PC-3 (cell line): ENCODE measurements at regions not wholly inside any gene's neighbourhood (a gene's known extent, or its start where the extent isn't known, plus 50 kb on each side); places are given as distances from the start of the nearest gene placed in this dataset.

Experiments used
- ATAC-seq: fragments of 200-7000 bp; cut with Tn5 transposase; 2 replicates; pipeline ENCODE4 v1.9.1; 2020; ENCODE audit warnings: mild to moderate bottlenecking, moderate library complexity
- BruUV-seq: library from RNA; stranded (reverse); fragments of 400-500 nt; replicated peaks from 2 replicates; lab custom pipeline; 2021; lab: Mats Ljungman, UMichigan
- CTCF ChIA-PET: fragments of 300-600 bp; sonication (Branson Sonifier 250); formaldehyde crosslinking; loops from one replicate; lab custom pipeline; 2022; ENCODE audit warnings: antibody characterized with exemption; lab: Charles Lee
- POLR2A ChIA-PET: fragments of 300-600 bp; sonication (Branson Sonifier 250); formaldehyde crosslinking; loops from one replicate; lab custom pipeline; 2022; ENCODE audit warnings: antibody characterized with exemption; ENCODE audit not compliant: unreplicated experiment; lab: Charles Lee
- DNase-seq: peaks from one replicate; pipeline ENCODE4 v3.0.0-alpha.2; 2015
- H2AFZ ChIP-seq: fragments of 300-600 bp; sonication (generic); 2 replicates; pipeline ENCODE4 v1.6.0; 2016; ENCODE audit warnings: antibody characterized with exemption, low read length
- H3F3A ChIP-seq: fragments of 300-600 bp; sonication (generic); one replicate; pipeline ENCODE4 v1.6.0; 2017; ENCODE audit warnings: antibody characterized with exemption, low read length, control low read depth, mild to moderate bottlenecking; ENCODE audit not compliant: unreplicated experiment
- H3K27ac ChIP-seq: fragments of 300-600 bp; sonication (generic); 2 replicates; pipeline ENCODE4 v1.5.1; 2016; ENCODE audit warnings: mild to moderate bottlenecking, low read length
- H3K27me3 ChIP-seq: fragments of 300-600 bp; sonication (generic); 2 replicates; pipeline ENCODE4 v1.6.1; 2016; ENCODE audit warnings: low read length, mixed read lengths
- H3K36me3 ChIP-seq: fragments of 300-600 bp; sonication (generic); 2 replicates; pipeline ENCODE4 v1.6.1; 2016; ENCODE audit warnings: low read depth, mixed run types, low read length, mixed read lengths
- H3K4me1 ChIP-seq: fragments of 300-600 bp; sonication (generic); 2 replicates; pipeline ENCODE4 v1.5.1; 2016; ENCODE audit warnings: low read length; ENCODE audit not compliant: insufficient read depth
- H3K4me2 ChIP-seq: fragments of 300-600 bp; sonication (generic); 2 replicates; pipeline ENCODE4 v1.6.0; 2016; ENCODE audit warnings: low read length
- H3K4me3 ChIP-seq: fragments of 300-600 bp; sonication (generic); 2 replicates; pipeline ENCODE4 v1.5.1; 2016; ENCODE audit warnings: mild to moderate bottlenecking, low read length, mixed read lengths
- H3K79me2 ChIP-seq: fragments of 300-600 bp; sonication (generic); 2 replicates; pipeline ENCODE4 v1.6.1; 2017; ENCODE audit warnings: low read length, mixed read lengths
- H3K9ac ChIP-seq: fragments of 300-600 bp; sonication (generic); 2 replicates; pipeline ENCODE4 v1.6.0; 2016; ENCODE audit warnings: mild to moderate bottlenecking, low read length
- H3K9me2 ChIP-seq: fragments of 300-600 bp; sonication (generic); replicated peaks from 2 replicates; pipeline ENCODE4 v1.6.1; 2016; ENCODE audit warnings: mixed run types, low read length, mixed read lengths
- H3K9me3 ChIP-seq: fragments of 300-600 bp; sonication (generic); 2 replicates; pipeline ENCODE4 v1.6.1; 2016; ENCODE audit warnings: low read length, mixed read lengths
- H4K20me1 ChIP-seq: fragments of 300-600 bp; sonication (generic); 2 replicates; pipeline ENCODE4 v1.6.1; 2016; ENCODE audit warnings: low read length, mixed read lengths
- EZH2 ChIP-seq: fragments of 300-600 bp; sonication (generic); IDR thresholded peaks from one replicate; pipeline ENCODE4 v1.6.1; 2017; ENCODE audit warnings: antibody characterized with exemption, mild to moderate bottlenecking, low read length; ENCODE audit not compliant: unreplicated experiment
- EZH2phosphoT487 ChIP-seq: fragments of 300-600 bp; sonication (generic); IDR thresholded peaks from 2 replicates; pipeline ENCODE4 v1.6.1; 2018; ENCODE audit warnings: mild to moderate bottlenecking, antibody characterized with exemption, low read length, borderline replicate concordance
- intact Hi-C: fragments of 100-400 bp; cut with micrococcal nuclease; formaldehyde crosslinking; loops from 2 replicates; pipeline ENCODE4 v1.9.0; 2023
- TF ChIP-seq, protein P1 (sequence below): fragments of 300-600 bp; sonication (generic); conservative IDR thresholded peaks from 2 replicates; pipeline ENCODE4 v1.5.1; 2017; ENCODE audit warnings: antibody characterized with exemption, low read depth, mild to moderate bottlenecking, low read length

DNA sequence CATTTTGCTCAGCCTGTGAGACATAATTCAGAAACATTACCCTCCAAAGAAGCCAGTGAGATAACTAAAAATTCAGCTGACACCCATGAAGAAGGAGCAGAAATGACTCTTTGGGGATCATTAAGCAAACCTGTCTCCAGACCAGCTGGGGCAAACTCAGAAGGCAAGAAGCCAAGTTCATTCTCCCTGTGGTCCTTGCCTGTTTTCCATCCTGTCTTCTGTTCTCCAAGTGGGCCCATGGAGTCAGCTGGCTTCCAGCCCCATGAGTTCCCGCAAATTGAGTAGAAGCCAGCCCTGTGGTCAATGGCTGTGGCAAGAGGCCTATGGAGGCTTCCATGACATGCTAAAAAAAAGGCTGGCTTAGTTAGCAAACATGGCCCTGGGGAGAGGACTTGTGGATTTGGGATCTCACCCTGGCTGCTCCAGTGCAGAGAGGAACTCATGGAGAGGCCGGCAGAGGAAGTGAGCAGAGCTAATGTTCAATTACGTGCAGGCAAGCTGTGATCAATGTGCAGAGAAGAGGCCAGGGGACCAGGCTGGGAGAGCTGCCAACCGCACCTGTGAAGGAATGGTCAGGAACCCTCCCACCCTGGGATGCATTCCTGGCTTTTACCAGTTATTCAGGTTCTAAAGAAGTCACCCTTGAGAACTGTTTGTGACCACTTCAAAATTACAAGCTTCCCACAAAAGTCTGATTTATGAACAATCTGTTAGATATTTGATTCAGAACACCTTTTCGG is 229.1 kb downstream of the TSHZ3 start:
- Histone ChIP-seq H3K27ac (no peak overlapping the region), H3K4me1 (no peaks in the 10 kb centered on the region), H2AFZ (no peak overlapping the region), H3K4me2 (no peak overlapping the region), H3K4me3 (no peak overlapping the region), H3K9me2 (no peaks in the 10 kb centered on the region), H4K20me1 (no peaks in the 10 kb centered on the region), H3K27me3 (no peaks in the 10 kb centered on the region), H3K9ac (no peak overlapping the region), H3K9me3 (no peaks in the 10 kb centered on the region), H3K36me3 (no peaks in the 10 kb centered on the region), H3K79me2 (no peaks in the 10 kb centered on the region), H3F3A (no peaks in the 10 kb centered on the region)
- BruUV-seq, result no TSS peak
- POLR2A ChIA-PET, result no interaction called here
- no peak for TF ChIP-seq EZH2phosphoT487
- TF ChIP-seq, protein P1, sequence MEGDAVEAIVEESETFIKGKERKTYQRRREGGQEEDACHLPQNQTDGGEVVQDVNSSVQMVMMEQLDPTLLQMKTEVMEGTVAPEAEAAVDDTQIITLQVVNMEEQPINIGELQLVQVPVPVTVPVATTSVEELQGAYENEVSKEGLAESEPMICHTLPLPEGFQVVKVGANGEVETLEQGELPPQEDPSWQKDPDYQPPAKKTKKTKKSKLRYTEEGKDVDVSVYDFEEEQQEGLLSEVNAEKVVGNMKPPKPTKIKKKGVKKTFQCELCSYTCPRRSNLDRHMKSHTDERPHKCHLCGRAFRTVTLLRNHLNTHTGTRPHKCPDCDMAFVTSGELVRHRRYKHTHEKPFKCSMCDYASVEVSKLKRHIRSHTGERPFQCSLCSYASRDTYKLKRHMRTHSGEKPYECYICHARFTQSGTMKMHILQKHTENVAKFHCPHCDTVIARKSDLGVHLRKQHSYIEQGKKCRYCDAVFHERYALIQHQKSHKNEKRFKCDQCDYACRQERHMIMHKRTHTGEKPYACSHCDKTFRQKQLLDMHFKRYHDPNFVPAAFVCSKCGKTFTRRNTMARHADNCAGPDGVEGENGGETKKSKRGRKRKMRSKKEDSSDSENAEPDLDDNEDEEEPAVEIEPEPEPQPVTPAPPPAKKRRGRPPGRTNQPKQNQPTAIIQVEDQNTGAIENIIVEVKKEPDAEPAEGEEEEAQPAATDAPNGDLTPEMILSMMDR, result no peak
- no peak for TF ChIP-seq EZH2
- CTCF ChIA-PET, result no interaction called here
- intact Hi-C loops, result no loop called here
- no peak for ATAC-seq
- DNase-seq, result no peak

GRCh38 chr19:31118986-31119385 is 230.2 kb downstream of the TSHZ3 start:
- Histone ChIP-seq H3K9me3 (no peaks in the 10 kb centered on the region), H3F3A (no peaks in the 10 kb centered on the region), H3K4me2 (no peak overlapping the region), H2AFZ (no peak overlapping the region), H4K20me1 (no peaks in the 10 kb centered on the region), H3K4me1 (no peaks in the 10 kb centered on the region), H3K27ac (no peak overlapping the region), H3K9me2 (no peaks in the 10 kb centered on the region), H3K27me3 (no peaks in the 10 kb centered on the region), H3K4me3 (no peak overlapping the region), H3K36me3 (no peaks in the 10 kb centered on the region), H3K9ac (no peak overlapping the region), H3K79me2 (no peaks in the 10 kb centered on the region)
- DNase-seq (no peak), ATAC-seq (no peak)
- ChIA-PET CTCF (no interaction called here), POLR2A (no interaction called here)
- no peak for TF ChIP-seq EZH2
- TF ChIP-seq, protein P1, result no peak
- no peak for TF ChIP-seq EZH2phosphoT487
- BruUV-seq, result no TSS peak
- intact Hi-C loops, result no loop called here

DNA sequence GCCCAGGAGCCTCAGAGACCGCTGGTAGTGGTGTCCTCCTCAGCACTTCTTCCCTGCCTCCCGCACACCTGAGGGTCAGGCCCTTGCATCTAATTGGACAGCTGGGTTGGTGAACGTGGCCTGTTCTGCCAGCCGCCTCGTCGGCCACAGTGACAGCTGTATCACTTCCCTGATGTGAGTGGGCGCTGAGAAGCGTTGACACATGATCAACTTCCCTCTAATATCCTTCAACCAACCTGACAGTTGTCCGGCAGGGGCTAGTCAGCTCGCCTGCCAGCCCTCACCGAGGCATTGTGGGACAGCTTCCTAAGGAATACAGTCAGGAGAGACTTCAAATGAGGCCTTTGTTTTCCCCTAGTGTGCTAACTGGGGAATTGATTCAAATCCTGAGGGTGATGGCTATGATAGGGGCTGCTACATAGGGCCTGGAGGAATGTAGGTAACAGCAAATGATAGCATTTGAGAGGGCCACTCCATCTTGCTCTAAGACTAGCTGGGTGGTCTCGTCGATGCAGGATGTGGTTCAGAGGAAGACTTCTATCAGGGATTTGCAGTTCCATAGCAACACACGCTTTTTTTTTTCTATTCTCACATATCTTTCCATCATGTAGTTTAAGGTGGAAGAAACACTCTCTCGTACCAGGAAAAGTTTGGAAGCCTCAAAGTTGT is 230.8 kb downstream of the TSHZ3 start:
- Histone ChIP-seq H4K20me1 (no peaks in the 10 kb centered on the region), H3K9ac (no peak overlapping the region), H3K27me3 (no peaks in the 10 kb centered on the region), H3K36me3 (no peaks in the 10 kb centered on the region), H3K9me3 (no peaks in the 10 kb centered on the region), H3K4me3 (no peak overlapping the region), H3F3A (no peaks in the 10 kb centered on the region), H3K9me2 (no peaks in the 10 kb centered on the region), H2AFZ (no peak overlapping the region), H3K4me1 (no peaks in the 10 kb centered on the region), H3K4me2 (no peak overlapping the region), H3K27ac (no peak overlapping the region), H3K79me2 (no peaks in the 10 kb centered on the region)
- DNase-seq (no peak), ATAC-seq (no peak)
- POLR2A ChIA-PET, result no interaction called here
- intact Hi-C loops, result no loop called here
- CTCF ChIA-PET, result no interaction called here
- no peak for TF ChIP-seq EZH2
- no peak for TF ChIP-seq EZH2phosphoT487
- TF ChIP-seq, protein P1, result no peak
- no TSS peak for BruUV-seq
